ENCODE measurements at regions not wholly inside any gene's neighbourhood (a gene's known extent, or its start where the extent isn't known, plus 50 kb on each side); places are given as distances from the start of the nearest gene placed in this dataset.

DNA sequence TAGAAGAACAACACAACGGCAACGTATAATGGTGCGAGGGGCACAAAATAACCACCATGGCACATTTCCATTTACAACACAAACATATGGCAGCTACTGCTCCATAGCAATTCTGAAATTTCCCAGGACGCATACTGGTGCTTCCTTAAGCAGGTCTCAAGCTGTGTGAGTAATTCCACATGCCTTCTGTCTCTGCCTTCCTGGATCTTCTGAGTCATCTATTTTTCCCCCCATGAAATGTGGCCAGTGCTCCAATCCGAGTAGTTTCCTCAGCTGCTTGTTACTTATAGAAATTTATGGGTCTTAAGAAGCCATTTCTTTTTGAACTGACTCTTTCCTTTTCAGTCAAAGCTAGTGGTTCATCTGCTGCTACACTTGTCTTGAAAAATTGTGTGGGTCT, 256.6 kb upstream of the KLF6 start:
- 98% methylated on average over 5 of the region's 5 CpGs for WGBS (ENCODE audit: low lambda C conversion rate, missing lambda C conversion rate)
- TF ChIP-seq, protein P1, sequence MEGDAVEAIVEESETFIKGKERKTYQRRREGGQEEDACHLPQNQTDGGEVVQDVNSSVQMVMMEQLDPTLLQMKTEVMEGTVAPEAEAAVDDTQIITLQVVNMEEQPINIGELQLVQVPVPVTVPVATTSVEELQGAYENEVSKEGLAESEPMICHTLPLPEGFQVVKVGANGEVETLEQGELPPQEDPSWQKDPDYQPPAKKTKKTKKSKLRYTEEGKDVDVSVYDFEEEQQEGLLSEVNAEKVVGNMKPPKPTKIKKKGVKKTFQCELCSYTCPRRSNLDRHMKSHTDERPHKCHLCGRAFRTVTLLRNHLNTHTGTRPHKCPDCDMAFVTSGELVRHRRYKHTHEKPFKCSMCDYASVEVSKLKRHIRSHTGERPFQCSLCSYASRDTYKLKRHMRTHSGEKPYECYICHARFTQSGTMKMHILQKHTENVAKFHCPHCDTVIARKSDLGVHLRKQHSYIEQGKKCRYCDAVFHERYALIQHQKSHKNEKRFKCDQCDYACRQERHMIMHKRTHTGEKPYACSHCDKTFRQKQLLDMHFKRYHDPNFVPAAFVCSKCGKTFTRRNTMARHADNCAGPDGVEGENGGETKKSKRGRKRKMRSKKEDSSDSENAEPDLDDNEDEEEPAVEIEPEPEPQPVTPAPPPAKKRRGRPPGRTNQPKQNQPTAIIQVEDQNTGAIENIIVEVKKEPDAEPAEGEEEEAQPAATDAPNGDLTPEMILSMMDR (IDR thresholded peaks at IDR 0.05; ENCODE audit: poor library complexity) = no peak
- TF ChIP-seq EZH2phosphoT487 (IDR thresholded peaks at IDR 0.05; ENCODE audit: low read depth, severe bottlenecking, unreplicated experiment) = no peak
- no peak overlapping the region for H3K27ac ChIP-seq
- no peak overlapping the region for H3K4me2 ChIP-seq
- H3K36me3 ChIP-seq (replicated peaks; ENCODE audit: insufficient read depth, low read depth) = no peaks in the 10 kb centered on the region
- no peak for DNase-seq (ENCODE audit: low spot score)
- H4K20me1 ChIP-seq (ENCODE audit: insufficient read depth, poor library complexity, severe bottlenecking) = no peaks in the 10 kb centered on the region
- H3K4me1 ChIP-seq (ENCODE audit: insufficient read depth) = no peaks in the 10 kb centered on the region
- no peaks in the 10 kb centered on the region for H3K27me3 ChIP-seq
- no peaks in the 10 kb centered on the region for H3K9me2 ChIP-seq (replicated peaks; ENCODE audit: insufficient read depth)
- H3K4me3 ChIP-seq = no peak overlapping the region
- no peaks in the 10 kb centered on the region for H3K79me2 ChIP-seq
- no peak overlapping the region for H2AFZ ChIP-seq
- H3K9me3 ChIP-seq (ENCODE audit: low read depth) = no peaks in the 10 kb centered on the region

DNA sequence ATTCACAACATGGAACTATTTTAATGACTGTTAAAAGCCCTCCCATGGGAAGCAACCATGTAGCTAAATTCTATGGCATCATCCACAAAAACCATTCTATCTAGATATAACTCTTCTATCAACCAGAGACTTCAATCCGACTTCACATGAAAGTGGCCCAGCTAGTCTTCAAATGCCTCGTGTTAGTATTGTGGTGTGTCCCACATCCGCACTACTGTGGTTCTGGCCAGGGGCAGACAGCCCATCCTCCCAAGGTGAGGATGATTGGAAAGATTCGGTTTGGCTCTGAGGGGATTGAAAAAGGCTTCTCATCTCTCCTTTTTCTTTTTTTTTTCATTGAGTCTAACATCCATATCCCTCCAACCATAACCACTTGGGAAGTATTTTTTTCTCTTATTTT, 253.0 kb upstream of the KLF6 start:
- Histone ChIP-seq H3K27me3 (no peaks in the 10 kb centered on the region), H3K9me3 (ENCODE audit: low read depth) (no peaks in the 10 kb centered on the region), H3K4me3 (no peak overlapping the region), H3K36me3 (replicated peaks; ENCODE audit: insufficient read depth, low read depth) (no peaks in the 10 kb centered on the region), H3K27ac (no peak overlapping the region), H2AFZ (no peak overlapping the region), H3K4me2 (no peak overlapping the region), H3K4me1 (ENCODE audit: insufficient read depth) (peaks cover 4% of the 10 kb centered on the region), H3K79me2 (no peaks in the 10 kb centered on the region), H3K9me2 (replicated peaks; ENCODE audit: insufficient read depth) (no peaks in the 10 kb centered on the region), H4K20me1 (ENCODE audit: insufficient read depth, poor library complexity, severe bottlenecking) (no peaks in the 10 kb centered on the region)
- WGBS (ENCODE audit: low lambda C conversion rate, missing lambda C conversion rate) = 97% methylated on average over 4 of the region's 4 CpGs
- DNase-seq (ENCODE audit: low spot score) = no peak
- no peak for TF ChIP-seq EZH2 (IDR thresholded peaks at IDR 0.05; ENCODE audit: borderline replicate concordance)
- TF ChIP-seq EZH2phosphoT487 (IDR thresholded peaks at IDR 0.05; ENCODE audit: low read depth, severe bottlenecking, unreplicated experiment) = no peak
- TF ChIP-seq, protein P1 (IDR thresholded peaks at IDR 0.05; ENCODE audit: poor library complexity) = no peak

DNA sequence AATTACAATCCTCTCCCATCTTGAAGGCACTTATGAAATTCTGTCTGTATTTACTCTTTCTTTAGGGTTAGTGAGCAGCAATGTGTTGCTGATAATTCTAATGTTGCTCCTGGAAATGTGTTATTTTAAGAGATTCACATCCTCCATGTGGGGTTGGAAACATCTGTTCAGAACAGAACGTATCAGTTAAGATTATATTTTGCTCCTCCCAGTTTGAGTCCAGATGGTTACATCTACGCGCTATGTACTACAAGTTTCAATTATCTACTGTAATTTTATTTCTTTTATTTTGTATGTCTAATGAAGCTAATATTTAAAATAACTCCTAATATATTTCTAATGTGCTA, 250.6 kb upstream of the KLF6 start:
- Histone ChIP-seq H3K9me2 (replicated peaks; ENCODE audit: insufficient read depth) (no peaks in the 10 kb centered on the region), H3K79me2 (no peaks in the 10 kb centered on the region), H3K9me3 (ENCODE audit: low read depth) (no peaks in the 10 kb centered on the region), H4K20me1 (ENCODE audit: insufficient read depth, poor library complexity, severe bottlenecking) (no peaks in the 10 kb centered on the region), H3K27ac (peak overlapping the region; percentile 59), H3K4me2 (peak overlapping the region; percentile 54), H3K4me3 (no peak overlapping the region), H3K4me1 (ENCODE audit: insufficient read depth) (peaks cover 4% of the 10 kb centered on the region), H3K36me3 (replicated peaks; ENCODE audit: insufficient read depth, low read depth) (no peaks in the 10 kb centered on the region), H3K27me3 (no peaks in the 10 kb centered on the region), H2AFZ (peak overlapping the region; percentile 11)
- TF ChIP-seq EZH2 (IDR thresholded peaks at IDR 0.05; ENCODE audit: borderline replicate concordance) = no peak
- TF ChIP-seq, protein P1 (IDR thresholded peaks at IDR 0.05; ENCODE audit: poor library complexity) = no peak
- TF ChIP-seq EZH2phosphoT487 (IDR thresholded peaks at IDR 0.05; ENCODE audit: low read depth, severe bottlenecking, unreplicated experiment) = no peak
- 76% methylated on average over 3 of the region's 3 CpGs for WGBS (ENCODE audit: low lambda C conversion rate, missing lambda C conversion rate)
- no peak for DNase-seq (ENCODE audit: low spot score)
